Right ventricle myocardium inferior (tissue), 1 donor: ENCODE measurements at regions not wholly inside any gene's neighbourhood (a gene's known extent, or its start where the extent isn't known, plus 50 kb on each side); places are given as distances from the start of the nearest gene placed in this dataset.
"Not testable (repeated sequence)": the region's sequence is repeated elsewhere in the genome, so short reads cannot be mapped to it uniquely, and the experiment has no call there.

Source experiments
- ATAC-seq: fragments of 200-7000 bp; cut with Tn5 transposase; one replicate; pipeline ENCODE4 v1.9.1; 2020; ENCODE audit warnings: mild to moderate bottlenecking, moderate library complexity
- DNase-seq: peaks from one replicate; pipeline ENCODE4 v3.0.0; 2021; ENCODE audit errors: missing footprints
- intact Hi-C: fragments of 100-400 bp; cut with DNase I; formaldehyde crosslinking; loops from one replicate; pipeline ENCODE4 v1.11.0; 2022
- donor health status: DM: no; HTN: yes; CAD: no; lungs with severe emphysema.

- peak; percentile 60 for ATAC-seq
- intact Hi-C loops, DNase-seq: not testable (repeated sequence)
These were observed 251.2 kb upstream of the TPTE start for GRCh38 chr21:10270211-10270610.

DNA sequence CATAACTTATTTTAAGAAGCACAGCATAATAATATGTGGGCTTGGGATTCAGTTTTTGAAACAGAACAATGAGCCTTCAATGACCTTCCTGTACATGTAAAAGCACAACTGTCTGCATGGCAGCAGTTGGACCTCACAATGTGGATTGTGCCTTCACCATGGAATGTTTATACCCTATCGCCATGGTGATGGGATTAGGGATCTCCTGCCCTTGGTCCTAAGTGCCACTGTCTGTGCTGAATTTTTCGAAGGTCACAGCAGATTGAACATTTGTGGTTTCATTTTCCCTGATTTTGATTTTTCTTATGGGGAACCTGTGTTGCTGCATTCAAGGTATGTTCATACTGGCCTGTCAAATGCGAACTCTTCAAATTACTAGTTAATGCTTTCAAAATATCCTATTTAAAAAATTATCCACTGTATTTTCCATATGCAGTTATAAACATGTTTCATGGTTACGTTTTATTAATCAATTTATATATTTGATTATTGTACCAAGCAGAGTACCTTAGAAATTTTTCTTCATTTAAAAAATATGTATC, 249.6 kb upstream of the TPTE start:
- intact Hi-C loops, DNase-seq, ATAC-seq: not testable (repeated sequence)

- DNase-seq, result no peak
- intact Hi-C loops, result no loop called here
- ATAC-seq, result peak; percentile 97
These were observed 249.2 kb upstream of the TPTE start for GRCh38 chr21:10272216-10272615.

GRCh38 chr21:10273196-10273595, 248.2 kb upstream of the TPTE start:
- intact Hi-C loops, result no loop called here
- ATAC-seq, result no peak

GRCh38 chr21:10273794-10274338, 247.5 kb upstream of the TPTE start:
- DNase-seq, intact Hi-C loops: not testable (repeated sequence)
- ATAC-seq, result peak; percentile 91

More at GRCh38 chr21:10273196-10273595, 248.2 kb upstream of the TPTE start:
- no peak for DNase-seq
